NCI-H69 (cell line): ENCODE measurements at regions not wholly inside any gene's neighbourhood (a gene's known extent, or its start where the extent isn't known, plus 50 kb on each side); places are given as distances from the start of the nearest gene placed in this dataset.

ENCODE experiments used
- DNase-seq: peaks from one replicate; lab custom pipeline; 2025; lab: John Stamatoyannopoulos, UW

GRCh38 chr4:22336822-22337221 is 179.0 kb downstream of the ADGRA3 start:
- DNase-seq, result no peak

- no peak for DNase-seq
Measured at GRCh38 chr4:22334155-22334554, 181.7 kb downstream of the ADGRA3 start.

DNA sequence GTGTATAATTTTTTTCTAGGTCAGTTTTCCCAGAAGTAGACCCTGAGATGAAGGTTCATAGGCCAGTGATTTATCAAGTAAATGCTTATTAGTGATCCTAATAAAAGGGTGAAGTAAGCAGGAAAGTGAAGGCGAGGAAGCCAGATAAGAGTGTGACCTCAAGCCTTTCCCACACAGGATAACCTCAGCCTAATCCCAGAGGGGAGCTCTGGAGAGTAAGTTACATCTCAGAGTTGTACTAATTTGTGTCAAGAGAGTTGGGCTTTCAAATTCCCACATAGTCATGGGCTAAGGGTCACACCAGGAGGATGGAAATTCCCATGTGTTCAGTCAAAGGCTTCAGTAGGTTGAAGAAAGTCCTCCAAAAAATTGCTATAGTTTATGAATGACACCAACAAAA is 191.4 kb downstream of the ADGRA3 start:
- DNase-seq, result no peak

GRCh38 chr4:22323691-22324090 is 192.2 kb downstream of the ADGRA3 start:
- DNase-seq, result no peak

DNA sequence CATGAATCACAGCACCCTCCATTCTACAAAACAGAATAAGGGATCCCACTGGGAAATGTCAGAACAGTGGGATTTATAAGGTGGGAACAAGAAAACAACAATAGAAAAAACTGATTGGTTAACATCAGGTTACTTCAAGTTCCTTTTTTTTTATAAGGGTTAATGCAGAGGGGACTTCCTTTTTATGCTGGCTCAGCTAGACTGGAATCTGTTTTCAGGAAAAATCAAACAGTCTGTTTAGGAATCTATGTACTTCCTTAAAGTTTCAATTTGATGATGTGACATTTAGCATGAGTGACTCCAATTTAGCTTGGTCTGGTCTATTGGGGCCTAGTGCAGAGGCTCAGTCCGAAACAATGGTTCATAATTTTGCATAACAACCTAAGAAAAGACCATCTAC is 192.9 kb downstream of the ADGRA3 start:
- DNase-seq, result no peak

- DNase-seq, result peak; percentile 35
Measured at GRCh38 chr4:22315628-22316027, 200.2 kb downstream of the ADGRA3 start.

GRCh38 chr4:22313976-22314375 is 201.9 kb downstream of the ADGRA3 start:
- DNase-seq, result no peak

GRCh38 chr4:22312113-22312512 is 203.8 kb downstream of the ADGRA3 start:
- DNase-seq, result no peak

DNA sequence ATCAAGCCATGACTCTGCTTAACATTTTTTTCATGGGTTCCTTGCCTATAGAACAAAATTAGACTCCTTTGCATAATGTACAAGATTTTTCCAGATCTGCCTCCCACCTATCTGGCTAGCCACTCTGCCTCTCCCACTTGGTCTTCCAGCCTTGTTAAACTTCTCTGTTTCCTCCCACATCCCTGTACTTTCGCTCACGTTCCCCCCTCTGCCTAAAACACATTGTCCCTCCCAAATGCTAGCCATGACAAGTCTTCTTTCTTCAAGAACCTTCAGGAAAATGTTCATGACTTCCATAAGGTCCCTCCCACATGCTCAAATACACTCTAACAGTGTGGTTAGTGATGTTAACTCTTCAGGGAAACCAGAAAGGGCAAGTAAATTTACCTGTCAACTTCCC is 214.6 kb downstream of the ADGRA3 start:
- DNase-seq, result no peak

GRCh38 chr4:22299678-22300077 is 216.2 kb downstream of the ADGRA3 start:
- peak; percentile 41 for DNase-seq

- DNase-seq, result no peak
Measured at GRCh38 chr4:22287631-22288030, 228.2 kb downstream of the ADGRA3 start.

GRCh38 chr4:22268350-22269025 is 247.4 kb downstream of the ADGRA3 start:
- DNase-seq, result peak; percentile 53

DNA sequence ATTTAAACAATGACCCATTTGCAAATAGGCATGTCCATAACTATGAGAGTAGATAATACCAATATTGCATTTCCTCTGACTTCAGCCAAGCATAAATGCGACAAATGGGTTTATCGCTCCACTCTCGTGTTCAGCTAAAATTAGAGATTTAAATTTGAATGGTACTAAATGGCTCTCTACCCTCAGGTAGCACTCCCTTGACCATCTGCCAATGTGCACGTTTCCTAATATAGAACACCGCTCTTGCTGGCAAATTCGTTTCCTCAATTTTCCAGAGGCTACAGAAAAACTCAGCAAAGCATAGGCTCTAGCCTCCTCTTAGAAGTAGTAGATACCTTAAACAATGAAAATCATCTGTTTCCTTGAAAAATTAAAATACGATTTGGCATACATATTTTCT is 251.6 kb downstream of the ADGRA3 start:
- no peak for DNase-seq

GRCh38 chr4:22253431-22253830 is 262.4 kb downstream of the ADGRA3 start:
- DNase-seq, result no peak

- DNase-seq, result no peak
Measured at GRCh38 chr4:22246847-22247246, 269.0 kb downstream of the ADGRA3 start.

DNA sequence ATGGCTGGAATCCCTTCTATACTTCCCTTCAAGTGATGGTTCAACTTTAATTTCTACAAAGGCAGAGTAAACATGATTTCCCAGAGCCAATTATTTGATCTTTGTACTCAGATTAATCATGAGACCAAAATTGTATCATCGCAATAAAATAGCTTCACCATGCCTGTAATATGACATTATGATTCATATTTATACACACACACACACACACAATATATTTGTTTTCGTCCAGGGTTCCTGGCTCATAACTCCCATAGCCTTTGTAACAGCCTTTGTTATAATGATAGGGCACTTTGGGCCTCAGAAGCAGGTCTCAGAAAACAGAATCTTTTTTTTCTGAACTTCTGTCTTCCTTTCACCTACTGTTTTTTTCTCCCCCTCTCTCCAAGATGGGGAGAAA is 270.6 kb downstream of the ADGRA3 start:
- DNase-seq, result no peak

GRCh38 chr4:22241415-22241814 is 274.5 kb downstream of the ADGRA3 start:
- DNase-seq, result no peak

DNA sequence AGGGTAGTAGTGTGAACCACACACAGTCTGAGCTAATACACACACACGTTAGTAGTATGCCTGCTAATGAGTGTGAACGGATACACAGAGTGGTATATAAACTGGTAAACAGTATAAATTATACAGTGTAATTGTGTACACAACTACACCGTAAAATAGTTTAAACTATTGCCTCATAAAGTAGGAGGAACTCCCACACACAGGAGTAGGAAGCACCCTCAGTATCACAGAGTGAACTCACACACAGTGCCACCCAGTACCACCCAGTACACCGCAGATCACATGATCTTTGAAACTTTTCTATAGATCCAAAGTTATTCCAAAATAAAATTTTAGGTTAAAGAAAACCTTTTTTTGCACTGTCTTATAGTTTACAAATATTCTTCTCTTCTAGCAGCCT is 275.1 kb downstream of the ADGRA3 start:
- DNase-seq, result no peak

DNA sequence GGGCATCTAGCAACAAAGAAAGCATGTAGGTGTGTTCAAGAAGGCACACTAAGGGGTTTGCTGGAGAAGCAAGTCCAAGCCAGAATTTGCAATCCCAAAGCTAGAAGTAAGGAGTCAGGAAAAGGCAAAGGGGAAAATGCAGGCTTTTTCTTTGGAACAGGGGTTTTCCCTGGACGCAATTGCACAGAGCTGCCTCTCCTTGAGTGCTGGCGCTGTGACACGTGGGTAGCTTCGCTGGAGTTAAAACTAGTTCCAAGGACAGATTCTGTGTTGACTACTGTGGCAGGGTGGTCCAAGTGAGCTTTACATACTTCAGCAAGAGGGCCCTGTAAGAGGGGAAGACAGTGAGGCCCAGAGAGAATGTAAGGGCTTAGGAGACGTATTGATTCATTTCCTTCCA is 277.1 kb downstream of the ADGRA3 start:
- DNase-seq, result peak; percentile 16

DNA sequence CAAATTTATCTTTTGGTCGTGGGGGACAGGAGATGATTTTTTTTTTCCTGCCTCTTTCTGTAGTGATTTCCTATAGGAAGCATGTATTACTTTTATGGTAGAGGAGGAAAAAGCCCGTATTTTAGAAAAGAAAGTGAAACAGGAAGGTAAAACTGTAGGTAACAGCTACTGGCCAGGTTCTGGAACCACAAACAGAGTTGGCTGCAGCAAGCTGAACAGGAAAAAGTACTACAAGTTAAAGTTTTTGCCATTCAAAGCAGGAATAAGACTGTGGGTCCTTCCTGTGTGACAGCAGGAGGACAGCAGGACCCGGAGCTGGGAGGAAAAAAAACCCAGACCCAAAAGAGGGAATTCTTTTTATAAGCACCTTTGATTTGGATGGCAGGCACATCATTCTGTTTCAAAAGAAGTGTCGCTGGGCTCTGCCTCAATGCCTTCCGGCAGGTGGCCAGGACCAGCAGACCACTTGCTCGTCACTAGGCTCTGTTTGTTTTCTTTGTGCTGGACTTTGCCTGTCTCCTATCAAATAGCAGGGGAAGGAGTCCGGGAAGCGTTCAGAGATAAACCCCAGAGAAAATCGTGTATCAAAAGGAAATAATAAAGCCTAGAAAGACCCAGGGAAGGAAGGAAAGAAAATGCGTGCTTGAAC is 277.9 kb downstream of the ADGRA3 start:
- DNase-seq, result peak; percentile 8

DNA sequence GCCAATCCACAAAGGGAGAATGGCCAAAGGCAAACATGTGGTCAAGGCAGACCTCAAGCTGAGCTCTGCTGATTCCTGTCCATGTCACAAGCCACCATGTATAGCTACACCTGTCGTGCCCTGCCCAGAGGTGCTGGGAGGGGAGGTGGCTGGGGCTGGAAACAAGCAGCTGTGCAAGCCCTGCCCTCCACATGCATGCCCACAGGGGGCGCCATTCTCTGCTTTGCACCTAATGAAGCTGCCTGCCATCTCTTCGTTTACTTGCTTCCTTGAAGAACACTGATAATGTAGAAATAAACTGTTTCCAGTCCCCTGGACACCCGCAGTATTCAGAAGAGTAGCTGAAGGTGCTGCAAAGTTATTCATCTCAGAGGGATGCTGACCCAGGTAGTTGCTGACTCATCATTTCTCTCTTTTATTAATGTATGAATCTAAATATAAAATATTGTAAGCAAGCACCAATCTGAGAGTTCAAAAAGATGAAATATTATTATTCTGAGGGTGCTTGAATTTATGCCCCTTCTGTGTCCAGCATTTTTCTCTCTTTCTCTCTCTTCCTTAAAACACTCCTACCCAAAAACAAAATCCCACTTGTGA is 278.6 kb downstream of the ADGRA3 start:
- DNase-seq, result peak; percentile 52

GRCh38 chr4:22235698-22236097 is 280.2 kb downstream of the ADGRA3 start:
- peak; percentile 12 for DNase-seq

- DNase-seq, result no peak
Measured at GRCh38 chr4:22233230-22233629, 282.6 kb downstream of the ADGRA3 start.

GRCh38 chr4:22220965-22221364 is 272.4 kb upstream of the KCNIP4 start:
- no peak for DNase-seq
